ENCODE measurements at regions not wholly inside any gene's neighbourhood (a gene's known extent, or its start where the extent isn't known, plus 50 kb on each side); places are given as distances from the start of the nearest gene placed in this dataset.

GRCh38 chr1:87495147-87495546 is 166.5 kb downstream of the LMO4 start:
- no peak overlapping the region for H3K9ac ChIP-seq (ENCODE audit: low read length in 3 of 3)
- no peaks in the 10 kb centered on the region for H3K36me3 ChIP-seq (ENCODE audit: control insufficient read depth in 2 of 3, insufficient read depth in 3 of 3, low read length in 3 of 3)
- no peak overlapping the region for H3K4me3 ChIP-seq (ENCODE audit: low read length in 3 of 3)
- no peaks in the 10 kb centered on the region for H3K9me3 ChIP-seq (ENCODE audit: control insufficient read depth in 2 of 3, insufficient read depth in 1 of 3, low read length in 3 of 3)
- H3K27ac ChIP-seq (ENCODE audit: low read depth in 2 of 2, low read length in 2 of 2) = no peak overlapping the region
- H3K4me1 ChIP-seq (ENCODE audit: control insufficient read depth in 2 of 3, insufficient read depth in 2 of 3, low read depth in 1 of 3, low read length in 3 of 3) = no peaks in the 10 kb centered on the region
- TF ChIP-seq CTCF (IDR thresholded peaks at IDR 0.05; ENCODE audit: borderline replicate concordance, extremely low read depth, insufficient read depth) = no peak
- no peak for DNase-seq
- intact Hi-C loops (cut with DNase I) = no loop called here
- FAIRE-seq = no peak
- H3K27me3 ChIP-seq (ENCODE audit: control insufficient read depth, insufficient read depth, low read length) = no peaks in the 10 kb centered on the region

- Histone ChIP-seq H3K27ac (ENCODE audit: low read depth in 2 of 2, low read length in 2 of 2) (no peak overlapping the region), H3K9me3 (ENCODE audit: control insufficient read depth in 2 of 3, insufficient read depth in 1 of 3, low read length in 3 of 3) (no peaks in the 10 kb centered on the region), H3K4me3 (ENCODE audit: low read length in 3 of 3) (no peak overlapping the region), H3K9ac (ENCODE audit: low read length in 3 of 3) (no peak overlapping the region), H3K36me3 (ENCODE audit: control insufficient read depth in 2 of 3, insufficient read depth in 3 of 3, low read length in 3 of 3) (no peaks in the 10 kb centered on the region), H3K27me3 (ENCODE audit: control insufficient read depth, insufficient read depth, low read length) (no peaks in the 10 kb centered on the region), H3K4me1 (ENCODE audit: control insufficient read depth in 2 of 3, insufficient read depth in 2 of 3, low read depth in 1 of 3, low read length in 3 of 3) (no peaks in the 10 kb centered on the region)
- no peak for FAIRE-seq
- DNase-seq = no peak
- no peak for TF ChIP-seq CTCF (IDR thresholded peaks at IDR 0.05; ENCODE audit: borderline replicate concordance, extremely low read depth, insufficient read depth)
- intact Hi-C loops (cut with DNase I) = no loop called here
These were observed 167.2 kb downstream of the LMO4 start for GRCh38 chr1:87495870-87496269.

- intact Hi-C loops (cut with DNase I) = no loop called here
- H3K27me3 ChIP-seq (ENCODE audit: control insufficient read depth, insufficient read depth, low read length) = no peaks in the 10 kb centered on the region
- DNase-seq (no peak), FAIRE-seq (no peak)
- no peak overlapping the region for H3K9ac ChIP-seq (ENCODE audit: low read length in 3 of 3)
- no peak overlapping the region for H3K4me3 ChIP-seq (ENCODE audit: low read length in 3 of 3)
- no peak overlapping the region for H3K27ac ChIP-seq (ENCODE audit: low read depth in 2 of 2, low read length in 2 of 2)
- H3K9me3 ChIP-seq (ENCODE audit: control insufficient read depth in 2 of 3, insufficient read depth in 1 of 3, low read length in 3 of 3) = no peaks in the 10 kb centered on the region
- no peaks in the 10 kb centered on the region for H3K36me3 ChIP-seq (ENCODE audit: control insufficient read depth in 2 of 3, insufficient read depth in 3 of 3, low read length in 3 of 3)
- H3K4me1 ChIP-seq (ENCODE audit: control insufficient read depth in 2 of 3, insufficient read depth in 2 of 3, low read depth in 1 of 3, low read length in 3 of 3) = no peaks in the 10 kb centered on the region
- TF ChIP-seq CTCF (IDR thresholded peaks at IDR 0.05; ENCODE audit: borderline replicate concordance, extremely low read depth, insufficient read depth) = no peak
These were observed 168.9 kb downstream of the LMO4 start for GRCh38 chr1:87497380-87498203.
